PC-3 (cell line): ENCODE measurements at regions not wholly inside any gene's neighbourhood (a gene's known extent, or its start where the extent isn't known, plus 50 kb on each side); places are given as distances from the start of the nearest gene placed in this dataset.

Source experiments
- ATAC-seq: fragments of 200-7000 bp; cut with Tn5 transposase; 2 replicates; pipeline ENCODE4 v1.9.1; 2020; ENCODE audit warnings: mild to moderate bottlenecking, moderate library complexity
- BruUV-seq: library from RNA; stranded (reverse); fragments of 400-500 nt; replicated peaks from 2 replicates; lab custom pipeline; 2021; lab: Mats Ljungman, UMichigan
- CTCF ChIA-PET: fragments of 300-600 bp; sonication (Branson Sonifier 250); formaldehyde crosslinking; loops from one replicate; lab custom pipeline; 2022; ENCODE audit warnings: antibody characterized with exemption; lab: Charles Lee
- POLR2A ChIA-PET: fragments of 300-600 bp; sonication (Branson Sonifier 250); formaldehyde crosslinking; loops from one replicate; lab custom pipeline; 2022; ENCODE audit warnings: antibody characterized with exemption; ENCODE audit not compliant: unreplicated experiment; lab: Charles Lee
- DNase-seq: peaks from one replicate; pipeline ENCODE4 v3.0.0-alpha.2; 2015
- H2AFZ ChIP-seq: fragments of 300-600 bp; sonication (generic); 2 replicates; pipeline ENCODE4 v1.6.0; 2016; ENCODE audit warnings: antibody characterized with exemption, low read length
- H3F3A ChIP-seq: fragments of 300-600 bp; sonication (generic); one replicate; pipeline ENCODE4 v1.6.0; 2017; ENCODE audit warnings: antibody characterized with exemption, low read length, control low read depth, mild to moderate bottlenecking; ENCODE audit not compliant: unreplicated experiment
- H3K27ac ChIP-seq: fragments of 300-600 bp; sonication (generic); 2 replicates; pipeline ENCODE4 v1.5.1; 2016; ENCODE audit warnings: mild to moderate bottlenecking, low read length
- H3K27me3 ChIP-seq: fragments of 300-600 bp; sonication (generic); 2 replicates; pipeline ENCODE4 v1.6.1; 2016; ENCODE audit warnings: low read length, mixed read lengths
- H3K36me3 ChIP-seq: fragments of 300-600 bp; sonication (generic); 2 replicates; pipeline ENCODE4 v1.6.1; 2016; ENCODE audit warnings: low read depth, mixed run types, low read length, mixed read lengths
- H3K4me1 ChIP-seq: fragments of 300-600 bp; sonication (generic); 2 replicates; pipeline ENCODE4 v1.5.1; 2016; ENCODE audit warnings: low read length; ENCODE audit not compliant: insufficient read depth
- H3K4me2 ChIP-seq: fragments of 300-600 bp; sonication (generic); 2 replicates; pipeline ENCODE4 v1.6.0; 2016; ENCODE audit warnings: low read length
- H3K4me3 ChIP-seq: fragments of 300-600 bp; sonication (generic); 2 replicates; pipeline ENCODE4 v1.5.1; 2016; ENCODE audit warnings: mild to moderate bottlenecking, low read length, mixed read lengths
- H3K79me2 ChIP-seq: fragments of 300-600 bp; sonication (generic); 2 replicates; pipeline ENCODE4 v1.6.1; 2017; ENCODE audit warnings: low read length, mixed read lengths
- H3K9ac ChIP-seq: fragments of 300-600 bp; sonication (generic); 2 replicates; pipeline ENCODE4 v1.6.0; 2016; ENCODE audit warnings: mild to moderate bottlenecking, low read length
- H3K9me2 ChIP-seq: fragments of 300-600 bp; sonication (generic); replicated peaks from 2 replicates; pipeline ENCODE4 v1.6.1; 2016; ENCODE audit warnings: mixed run types, low read length, mixed read lengths
- H3K9me3 ChIP-seq: fragments of 300-600 bp; sonication (generic); 2 replicates; pipeline ENCODE4 v1.6.1; 2016; ENCODE audit warnings: low read length, mixed read lengths
- H4K20me1 ChIP-seq: fragments of 300-600 bp; sonication (generic); 2 replicates; pipeline ENCODE4 v1.6.1; 2016; ENCODE audit warnings: low read length, mixed read lengths
- CTCF ChIP-seq: fragments of 300-600 bp; sonication (generic); conservative IDR thresholded peaks from 2 replicates; pipeline ENCODE4 v1.5.1; 2017; ENCODE audit warnings: antibody characterized with exemption, low read depth, mild to moderate bottlenecking, low read length
- EZH2 ChIP-seq: fragments of 300-600 bp; sonication (generic); IDR thresholded peaks from one replicate; pipeline ENCODE4 v1.6.1; 2017; ENCODE audit warnings: antibody characterized with exemption, mild to moderate bottlenecking, low read length; ENCODE audit not compliant: unreplicated experiment
- EZH2phosphoT487 ChIP-seq: fragments of 300-600 bp; sonication (generic); IDR thresholded peaks from 2 replicates; pipeline ENCODE4 v1.6.1; 2018; ENCODE audit warnings: mild to moderate bottlenecking, antibody characterized with exemption, low read length, borderline replicate concordance
- intact Hi-C: fragments of 100-400 bp; cut with micrococcal nuclease; formaldehyde crosslinking; loops from 2 replicates; pipeline ENCODE4 v1.9.0; 2023

- H3K79me2 ChIP-seq = no peaks in the 10 kb centered on the region
- ATAC-seq (no peak), DNase-seq (no peak)
- no peak overlapping the region for H2AFZ ChIP-seq
- CTCF ChIA-PET = no interaction called here
- TF ChIP-seq EZH2 = no peak
- TF ChIP-seq EZH2phosphoT487 = no peak
- TF ChIP-seq CTCF = no peak
- no peak overlapping the region for H3K4me3 ChIP-seq
- H4K20me1 ChIP-seq = no peaks in the 10 kb centered on the region
- no peaks in the 10 kb centered on the region for H3K27me3 ChIP-seq
- H3K4me2 ChIP-seq = no peak overlapping the region
- no peak overlapping the region for H3K9ac ChIP-seq
- no peak overlapping the region for H3K27ac ChIP-seq
- H3F3A ChIP-seq = no peaks in the 10 kb centered on the region
- no TSS peak for BruUV-seq
- intact Hi-C loops = no loop called here
- no peaks in the 10 kb centered on the region for H3K36me3 ChIP-seq
- peaks cover 13% of the 10 kb centered on the region for H3K4me1 ChIP-seq
- POLR2A ChIA-PET = no interaction called here
- H3K9me2 ChIP-seq = no peaks in the 10 kb centered on the region
- H3K9me3 ChIP-seq = no peaks in the 10 kb centered on the region
These were observed 206.8 kb downstream of the URI1 start for GRCh38 chr19:30148803-30149202.

- no peak overlapping the region for H3K4me3 ChIP-seq
- ChIA-PET CTCF (no interaction called here), POLR2A (no interaction called here)
- H3K4me2 ChIP-seq = no peak overlapping the region
- H3K9me3 ChIP-seq = no peaks in the 10 kb centered on the region
- no peaks in the 10 kb centered on the region for H3F3A ChIP-seq
- TF ChIP-seq EZH2 (no peak), EZH2phosphoT487 (no peak), CTCF (no peak)
- intact Hi-C loops = no loop called here
- H3K9ac ChIP-seq = no peak overlapping the region
- H3K9me2 ChIP-seq = no peaks in the 10 kb centered on the region
- H3K27me3 ChIP-seq = no peaks in the 10 kb centered on the region
- H3K27ac ChIP-seq = no peak overlapping the region
- peaks cover 13% of the 10 kb centered on the region for H3K4me1 ChIP-seq
- H3K36me3 ChIP-seq = no peaks in the 10 kb centered on the region
- no TSS peak for BruUV-seq
- DNase-seq = no peak
- ATAC-seq = no peak
- no peaks in the 10 kb centered on the region for H3K79me2 ChIP-seq
- no peak overlapping the region for H2AFZ ChIP-seq
- H4K20me1 ChIP-seq = no peaks in the 10 kb centered on the region
These were observed 207.3 kb downstream of the URI1 start for GRCh38 chr19:30149300-30149699.

- H3K9ac ChIP-seq = no peak overlapping the region
- peaks cover 13% of the 10 kb centered on the region for H3K4me1 ChIP-seq
- no peak overlapping the region for H3K4me2 ChIP-seq
- H3K4me3 ChIP-seq = no peak overlapping the region
- H3K9me2 ChIP-seq = no peaks in the 10 kb centered on the region
- DNase-seq (no peak), ATAC-seq (no peak)
- H3K27ac ChIP-seq = no peak overlapping the region
- H3F3A ChIP-seq = no peaks in the 10 kb centered on the region
- H2AFZ ChIP-seq = no peak overlapping the region
- intact Hi-C loops = no loop called here
- no peaks in the 10 kb centered on the region for H3K36me3 ChIP-seq
- no peaks in the 10 kb centered on the region for H3K9me3 ChIP-seq
- no peaks in the 10 kb centered on the region for H3K27me3 ChIP-seq
- POLR2A ChIA-PET = no interaction called here
- no TSS peak for BruUV-seq
- no peaks in the 10 kb centered on the region for H4K20me1 ChIP-seq
- TF ChIP-seq EZH2 = no peak
- TF ChIP-seq EZH2phosphoT487 = no peak
- no peak for TF ChIP-seq CTCF
- H3K79me2 ChIP-seq = no peaks in the 10 kb centered on the region
- CTCF ChIA-PET = no interaction called here
These were observed 208.6 kb downstream of the URI1 start for GRCh38 chr19:30150626-30151025.
